CD8-positive, alpha-beta memory T cell (primary cell): ENCODE measurements at regions not wholly inside any gene's neighbourhood (a gene's known extent, or its start where the extent isn't known, plus 50 kb on each side); places are given as distances from the start of the nearest gene placed in this dataset.

ENCODE experiments used
- CTCF ChIA-PET: fragments of 350-600 bp; sonication (Branson Sonifier 250); formaldehyde crosslinking; loops from one replicate; lab custom pipeline; 2021; ENCODE audit warnings: antibody characterized with exemption; lab: Charles Lee
- POLR2A ChIA-PET: fragments of 350-600 bp; sonication (Branson Sonifier 250); formaldehyde crosslinking; loops from one replicate; lab custom pipeline; 2021; ENCODE audit warnings: antibody characterized with exemption; lab: Charles Lee
- DNase-seq, 5 donors: peaks; one replicate each; pipeline versions ENCODE4 v3.0.0 to v3.0.0-alpha.2; 2020 to 2022; ENCODE audit warnings: mixed read lengths in 1 of 5
- H3K27ac ChIP-seq: one replicate; pipeline ENCODE4 v1.7.0; 2013; ENCODE audit warnings: low read depth, mild to moderate bottlenecking, low read length, moderate library complexity
- H3K27me3 ChIP-seq: 2 replicates; pipeline ENCODE4 v1.7.0; 2013; ENCODE audit warnings: low read length, mild to moderate bottlenecking; ENCODE audit not compliant: insufficient read depth, poor library complexity, severe bottlenecking
- H3K36me3 ChIP-seq: 2 replicates; pipeline ENCODE4 v1.7.0; 2013; ENCODE audit warnings: mild to moderate bottlenecking, low read length, moderate library complexity; ENCODE audit not compliant: insufficient read depth
- H3K4me1 ChIP-seq: 2 replicates; pipeline ENCODE4 v1.7.0; 2013; ENCODE audit warnings: mild to moderate bottlenecking, low read length, moderate library complexity; ENCODE audit not compliant: insufficient read depth
- H3K4me3 ChIP-seq: 2 replicates; pipeline ENCODE4 v1.7.0; 2013; ENCODE audit warnings: mild to moderate bottlenecking, low read length
- H3K9me3 ChIP-seq: 2 replicates; pipeline ENCODE4 v1.7.0; 2013; ENCODE audit warnings: mild to moderate bottlenecking, low read length
- H3K27ac Mint-ChIP-seq, 8 donors: one replicate each; pipeline ENCODE4 v1.8.0; 2020 to 2021; ENCODE audit warnings: mixed read lengths in 8 of 8, mild to moderate bottlenecking in 6 of 8, inconsistent platforms in 3 of 8, moderate library complexity in 3 of 8
- H3K27me3 Mint-ChIP-seq, 2 donors: one replicate each; pipeline ENCODE4 v1.8.0; 2020 to 2021; ENCODE audit warnings: mixed read lengths in 2 of 2, mild to moderate bottlenecking in 1 of 2, moderate library complexity in 1 of 2
- H3K36me3 Mint-ChIP-seq, 3 donors: one replicate each; pipeline ENCODE4 v1.8.0; 2020 to 2021; ENCODE audit warnings: mixed read lengths in 3 of 3, inconsistent platforms in 1 of 3, mild to moderate bottlenecking in 1 of 3
- H3K4me1 Mint-ChIP-seq, 3 donors: one replicate each; pipeline ENCODE4 v1.8.0; 2020 to 2021; ENCODE audit warnings: mixed read lengths in 3 of 3, inconsistent platforms in 1 of 3, mild to moderate bottlenecking in 1 of 3
- H3K4me3 Mint-ChIP-seq, 7 donors: one replicate each; pipeline ENCODE4 v1.8.0; 2020 to 2021; ENCODE audit warnings: mixed read lengths in 7 of 7, mild to moderate bottlenecking in 6 of 7, moderate library complexity in 4 of 7, inconsistent platforms in 2 of 7
- H3K9me3 Mint-ChIP-seq, 5 donors: one replicate each; pipeline ENCODE4 v1.8.0; 2020 to 2022; ENCODE audit warnings: mixed read lengths in 5 of 5, mild to moderate bottlenecking in 3 of 5, moderate library complexity in 2 of 5, inconsistent platforms in 1 of 5

- no peak overlapping the region for H3K27ac Mint-ChIP-seq
- H3K9me3 ChIP-seq = no peaks in the 10 kb centered on the region
- no peaks in the 10 kb centered on the region for H3K27me3 ChIP-seq
- no peak for DNase-seq
- ChIA-PET CTCF (no interaction called here), POLR2A (no interaction called here)
- H3K4me3 Mint-ChIP-seq = no peak overlapping the region
- peaks cover 0 to 7% (median 0%) of the 10 kb centered on the region in 5 donors for H3K9me3 Mint-ChIP-seq
- no peak overlapping the region for H3K27ac ChIP-seq
- no peaks in the 10 kb centered on the region for H3K36me3 Mint-ChIP-seq
- H3K27me3 Mint-ChIP-seq = peaks cover 0 to 14% of the 10 kb centered on the region in 2 donors
- H3K4me3 ChIP-seq = no peak overlapping the region
- H3K36me3 ChIP-seq = no peaks in the 10 kb centered on the region
- no peaks in the 10 kb centered on the region for H3K4me1 ChIP-seq
- no peaks in the 10 kb centered on the region for H3K4me1 Mint-ChIP-seq
These were observed 318.6 kb downstream of the SLC4A3 start for GRCh38 chr2:219946021-219946420.

GRCh38 chr2:219946529-219946928, 319.1 kb downstream of the SLC4A3 start:
- POLR2A ChIA-PET = no interaction called here
- H3K27me3 ChIP-seq = no peaks in the 10 kb centered on the region
- Mint-ChIP-seq H3K27me3 (peaks cover 0 to 14% of the 10 kb centered on the region in 2 donors), H3K4me3 (no peak overlapping the region), H3K4me1 (no peaks in the 10 kb centered on the region), H3K27ac (no peak overlapping the region), H3K36me3 (no peaks in the 10 kb centered on the region), H3K9me3 (peaks cover 0 to 7% (median 0%) of the 10 kb centered on the region in 5 donors)
- no peak for DNase-seq
- no peak overlapping the region for H3K4me3 ChIP-seq
- CTCF ChIA-PET = no interaction called here
- no peaks in the 10 kb centered on the region for H3K9me3 ChIP-seq
- no peak overlapping the region for H3K27ac ChIP-seq
- no peaks in the 10 kb centered on the region for H3K4me1 ChIP-seq
- H3K36me3 ChIP-seq = no peaks in the 10 kb centered on the region

GRCh38 chr2:219947575-219947974, 320.1 kb downstream of the SLC4A3 start:
- no peaks in the 10 kb centered on the region for H3K36me3 Mint-ChIP-seq
- Histone ChIP-seq H3K27me3 (no peaks in the 10 kb centered on the region), H3K4me1 (no peaks in the 10 kb centered on the region), H3K36me3 (no peaks in the 10 kb centered on the region), H3K9me3 (no peaks in the 10 kb centered on the region), H3K27ac (no peak overlapping the region), H3K4me3 (no peak overlapping the region)
- no peak for DNase-seq
- peaks cover 0 to 7% (median 0%) of the 10 kb centered on the region in 5 donors for H3K9me3 Mint-ChIP-seq
- peaks cover 0 to 14% of the 10 kb centered on the region in 2 donors for H3K27me3 Mint-ChIP-seq
- H3K4me1 Mint-ChIP-seq = no peaks in the 10 kb centered on the region
- H3K4me3 Mint-ChIP-seq = no peak overlapping the region
- CTCF ChIA-PET = no interaction called here
- POLR2A ChIA-PET = no interaction called here
- no peak overlapping the region for H3K27ac Mint-ChIP-seq

- DNase-seq = no peak
- H3K4me3 ChIP-seq = no peak overlapping the region
- Mint-ChIP-seq H3K9me3 (peaks cover 0 to 4% (median 0%) of the 10 kb centered on the region in 5 donors), H3K4me1 (no peaks in the 10 kb centered on the region), H3K27me3 (peaks cover 0 to 14% of the 10 kb centered on the region in 2 donors), H3K36me3 (no peaks in the 10 kb centered on the region), H3K27ac (no peak overlapping the region), H3K4me3 (no peak overlapping the region)
- no peak overlapping the region for H3K27ac ChIP-seq
- H3K27me3 ChIP-seq = no peaks in the 10 kb centered on the region
- no peaks in the 10 kb centered on the region for H3K9me3 ChIP-seq
- H3K36me3 ChIP-seq = no peaks in the 10 kb centered on the region
- H3K4me1 ChIP-seq = no peaks in the 10 kb centered on the region
- ChIA-PET CTCF (no interaction called here), POLR2A (no interaction called here)
These were observed 321.6 kb downstream of the SLC4A3 start for GRCh38 chr2:219949053-219949452.

- Mint-ChIP-seq H3K27me3 (no peaks in the 10 kb centered on the region), H3K9me3 (peaks cover 0 to 2% (median 0%) of the 10 kb centered on the region in 5 donors), H3K36me3 (no peaks in the 10 kb centered on the region), H3K4me1 (no peaks in the 10 kb centered on the region), H3K4me3 (no peak overlapping the region), H3K27ac (no peak overlapping the region)
- Histone ChIP-seq H3K9me3 (no peaks in the 10 kb centered on the region), H3K4me1 (no peaks in the 10 kb centered on the region), H3K36me3 (no peaks in the 10 kb centered on the region), H3K4me3 (no peak overlapping the region), H3K27ac (no peak overlapping the region), H3K27me3 (no peaks in the 10 kb centered on the region)
- POLR2A ChIA-PET = no interaction called here
- no peak for DNase-seq
- CTCF ChIA-PET = no interaction called here
These were observed 323.7 kb downstream of the SLC4A3 start for GRCh38 chr2:219951099-219951498.

- H3K36me3 Mint-ChIP-seq = no peaks in the 10 kb centered on the region
- POLR2A ChIA-PET = no interaction called here
- H3K9me3 Mint-ChIP-seq = peaks cover 0 to 2% (median 1%) of the 10 kb centered on the region in 5 donors
- no peaks in the 10 kb centered on the region for H3K4me1 Mint-ChIP-seq
- Histone ChIP-seq H3K36me3 (no peaks in the 10 kb centered on the region), H3K9me3 (no peaks in the 10 kb centered on the region), H3K27me3 (no peaks in the 10 kb centered on the region), H3K27ac (no peak overlapping the region), H3K4me1 (no peaks in the 10 kb centered on the region), H3K4me3 (no peak overlapping the region)
- no peaks in the 10 kb centered on the region for H3K27me3 Mint-ChIP-seq
- no peak overlapping the region for H3K27ac Mint-ChIP-seq
- no peak overlapping the region for H3K4me3 Mint-ChIP-seq
- DNase-seq = no peak
- CTCF ChIA-PET = no interaction called here
These were observed 326.9 kb downstream of the SLC4A3 start for GRCh38 chr2:219954331-219954730.

GRCh38 chr2:219957820-219958219, 330.4 kb downstream of the SLC4A3 start:
- POLR2A ChIA-PET = no interaction called here
- no peaks in the 10 kb centered on the region for H3K36me3 Mint-ChIP-seq
- CTCF ChIA-PET = no interaction called here
- H3K4me1 Mint-ChIP-seq = no peaks in the 10 kb centered on the region
- H3K4me3 Mint-ChIP-seq = no peak overlapping the region
- no peaks in the 10 kb centered on the region for H3K4me1 ChIP-seq
- DNase-seq = no peak
- H3K36me3 ChIP-seq = no peaks in the 10 kb centered on the region
- H3K27me3 ChIP-seq = no peaks in the 10 kb centered on the region
- no peaks in the 10 kb centered on the region for H3K9me3 ChIP-seq
- no peaks in the 10 kb centered on the region for H3K27me3 Mint-ChIP-seq
- H3K9me3 Mint-ChIP-seq = peaks cover 0 to 2% (median 0%) of the 10 kb centered on the region in 5 donors
- no peak overlapping the region for H3K4me3 ChIP-seq
- no peak overlapping the region for H3K27ac ChIP-seq
- no peak overlapping the region for H3K27ac Mint-ChIP-seq

GRCh38 chr2:219958941-219959340, 331.5 kb downstream of the SLC4A3 start:
- Mint-ChIP-seq H3K27me3 (no peaks in the 10 kb centered on the region), H3K27ac (no peak overlapping the region)

GRCh38 chr2:219959471-219959870, 332.0 kb downstream of the SLC4A3 start:
- CTCF ChIA-PET = no interaction called here

More at GRCh38 chr2:219958941-219959340, 331.5 kb downstream of the SLC4A3 start:
- Histone ChIP-seq H3K27me3 (no peaks in the 10 kb centered on the region), H3K4me3 (no peak overlapping the region), H3K36me3 (no peaks in the 10 kb centered on the region), H3K27ac (no peak overlapping the region), H3K4me1 (no peaks in the 10 kb centered on the region), H3K9me3 (no peaks in the 10 kb centered on the region)
- CTCF ChIA-PET = no interaction called here
- H3K4me1 Mint-ChIP-seq = no peaks in the 10 kb centered on the region
- DNase-seq = no peak
- POLR2A ChIA-PET = no interaction called here
- H3K9me3 Mint-ChIP-seq = peaks cover 0 to 2% (median 0%) of the 10 kb centered on the region in 5 donors
- H3K36me3 Mint-ChIP-seq = no peaks in the 10 kb centered on the region
- H3K4me3 Mint-ChIP-seq = no peak overlapping the region

More at GRCh38 chr2:219959471-219959870, 332.0 kb downstream of the SLC4A3 start:
- no peaks in the 10 kb centered on the region for H3K4me1 ChIP-seq
- no peaks in the 10 kb centered on the region for H3K4me1 Mint-ChIP-seq
- H3K27ac Mint-ChIP-seq = no peak overlapping the region
- no peaks in the 10 kb centered on the region for H3K36me3 ChIP-seq
- no peaks in the 10 kb centered on the region for H3K27me3 Mint-ChIP-seq
- POLR2A ChIA-PET = no interaction called here
- no peaks in the 10 kb centered on the region for H3K27me3 ChIP-seq
- no peak for DNase-seq
- peaks cover 0 to 2% (median 0%) of the 10 kb centered on the region in 5 donors for H3K9me3 Mint-ChIP-seq
- H3K4me3 Mint-ChIP-seq = no peak overlapping the region
- H3K36me3 Mint-ChIP-seq = no peaks in the 10 kb centered on the region
- no peak overlapping the region for H3K27ac ChIP-seq
- H3K4me3 ChIP-seq = no peak overlapping the region
- H3K9me3 ChIP-seq = no peaks in the 10 kb centered on the region
